K562 (cell line): ENCODE measurements at regions not wholly inside any gene's neighbourhood (a gene's known extent, or its start where the extent isn't known, plus 50 kb on each side); places are given as distances from the start of the nearest gene placed in this dataset.

ENCODE experiments used
- ATAC-seq: fragments of 200-7000 bp; cut with Tn5 transposase; 3 replicates; pipeline ENCODE4 v1.9.1; 2020; ENCODE audit warnings: moderate library complexity
- BruUV-seq: library from RNA; stranded (reverse); fragments of 400-500 nt; replicated peaks from 2 replicates; lab custom pipeline; 2021; lab: Mats Ljungman, UMichigan
- CTCF ChIA-PET: fragments of 300-600 bp; formaldehyde crosslinking; extraction: SDS; loops from one replicate; lab custom pipeline; 2021; ENCODE audit warnings: low intra/inter-chr PET ratio; lab: Yijun Ruan, JAX
- POLR2A ChIA-PET: fragments of 300-600, 350-650 bp; sonication (Branson Sonifier 250); formaldehyde crosslinking; extraction: SDS; loops from one replicate; lab custom pipeline; 2021; ENCODE audit warnings: antibody characterized with exemption, inconsistent platforms; lab: Yijun Ruan, JAX
- DNase-seq, 4 experiments: peaks; one replicate each; pipeline versions ENCODE4 v3.0.0 to v3.0.0-alpha.2; 2011 to 2018; ENCODE audit warnings: low spot score in 3 of 4, mixed read lengths in 3 of 4; ENCODE audit errors: extremely low read depth in 1 of 4
- FAIRE-seq: peaks from 2 replicates; lab custom pipeline; 2011; peaks lifted over from hg19 to GRCh38; lab: Jason Lieb, UNC
- H2AFZ ChIP-seq: 2 replicates; pipeline ENCODE4 v1.6.0; 2011; ENCODE audit warnings: low read depth, low read length, control low read depth, inconsistent platforms
- H3K27ac ChIP-seq: fragments of 200-600 bp; 3 replicates; pipeline ENCODE4 v1.8.0; 2011; ENCODE audit warnings: low read depth, mild to moderate bottlenecking, control low read depth, inconsistent platforms, low read length, moderate library complexity, mixed read lengths; ENCODE audit errors: extremely low read depth
- H3K27me3 ChIP-seq, 2 experiments: fragments of 300-600 bp in 1 of 2; 2 replicates in 1 of 2; 3 replicates in 1 of 2; pipeline versions ENCODE4 v1.6.0 to v1.8.0; 2011; ENCODE audit warnings: inconsistent platforms in 2 of 2, low read length in 2 of 2, mild to moderate bottlenecking in 1 of 2, mixed read lengths in 1 of 2, moderate library complexity in 1 of 2; ENCODE audit not compliant: control insufficient read depth in 2 of 2, insufficient read depth in 2 of 2
- H3K36me3 ChIP-seq: fragments of 300-600 bp; 3 replicates; pipeline ENCODE4 v1.8.0; 2011; ENCODE audit warnings: mild to moderate bottlenecking, low read length, inconsistent platforms; ENCODE audit not compliant: control insufficient read depth, insufficient read depth
- H3K4me1 ChIP-seq, 2 experiments: fragments of 200-600 bp in 1 of 2; replicated peaks in 1 of 2; 2 replicates in 1 of 2; 3 replicates in 1 of 2; pipeline versions ENCODE4 v1.5.1 to v1.8.0; 2011; ENCODE audit warnings: inconsistent platforms in 2 of 2, low read length in 2 of 2, mild to moderate bottlenecking in 1 of 2, mixed read lengths in 1 of 2, moderate library complexity in 1 of 2; ENCODE audit not compliant: control insufficient read depth in 2 of 2, insufficient read depth in 2 of 2
- H3K4me2 ChIP-seq: 2 replicates; pipeline ENCODE4 v1.6.1; 2011; ENCODE audit warnings: low read length, control low read depth, inconsistent platforms, mixed read lengths; ENCODE audit not compliant: insufficient read depth
- H3K4me3 ChIP-seq: fragments of 200-600 bp; sonication (generic), shearing (Covaris generic); 2 replicates; pipeline ENCODE4 v1.5.1; 2016; ENCODE audit warnings: control low read depth, inconsistent platforms
- H3K79me2 ChIP-seq: fragments of 200-600 bp; 3 replicates; pipeline ENCODE4 v1.8.0; 2011; ENCODE audit warnings: low read length, inconsistent platforms; ENCODE audit not compliant: control insufficient read depth, insufficient read depth
- H3K9ac ChIP-seq, 2 experiments: 2 replicates each; pipeline versions ENCODE4 v1.6.0 to v1.6.1; 2011; ENCODE audit warnings: low read depth in 2 of 2, low read length in 2 of 2, control low read depth in 1 of 2, inconsistent platforms in 1 of 2, mild to moderate bottlenecking in 1 of 2, mixed read lengths in 1 of 2; ENCODE audit not compliant: insufficient read depth in 1 of 2
- H3K9me1 ChIP-seq: one replicate; pipeline ENCODE4 v1.6.0; 2011; ENCODE audit warnings: inconsistent platforms, mild to moderate bottlenecking, low read length, moderate library complexity; ENCODE audit not compliant: control insufficient read depth, insufficient read depth
- H3K9me3 ChIP-seq: replicated peaks from 2 replicates; pipeline ENCODE4 v1.5.1; 2011; ENCODE audit warnings: low read depth, low read length, inconsistent platforms; ENCODE audit not compliant: control insufficient read depth, insufficient read depth
- H4K20me1 ChIP-seq: replicated peaks from 2 replicates; pipeline ENCODE4 v1.6.1; 2011; ENCODE audit warnings: low read length, inconsistent platforms, mixed read lengths; ENCODE audit not compliant: control insufficient read depth, insufficient read depth
- CEBPG ChIP-seq, 3 experiments: fragments of 200-800 bp in 1 of 3; sonication (Bioruptor generic) in 1 of 3; sonication (generic) in 1 of 3; formaldehyde crosslinking in 1 of 3; IDR thresholded peaks in 2 of 3; conservative IDR thresholded peaks in 1 of 3; 2 replicates each; pipeline versions ENCODE4 v1.6.1 to v1.8.0; 2016 to 2022; ENCODE audit warnings: missing compliant biosample characterization in 2 of 3, missing genetic modification characterization in 2 of 3, mild to moderate bottlenecking in 1 of 3, missing genetic modification reagents in 1 of 3
- MCM7 ChIP-seq, 2 experiments: fragments of 450-650 bp; IDR thresholded peaks; 2 replicates each; pipeline ENCODE4 v1.6.1; 2016 to 2018
- PRPF4 ChIP-seq: fragments of 200-400 bp; formaldehyde crosslinking; IDR thresholded peaks from one replicate; pipeline ENCODE4 v1.6.1; 2017; ENCODE audit warnings: low read length, low read depth, mild to moderate bottlenecking; ENCODE audit not compliant: insufficient read depth, poor library complexity, severe bottlenecking
- PTBP1 ChIP-seq: fragments of 200-400 bp; formaldehyde crosslinking; IDR thresholded peaks from 2 replicates; pipeline ENCODE4 v1.6.1; 2017; ENCODE audit warnings: low read depth, low read length
- RBM14 ChIP-seq: fragments of 200-400 bp; formaldehyde crosslinking; IDR thresholded peaks from 2 replicates; pipeline ENCODE4 v1.6.1; 2018; ENCODE audit warnings: low read depth, mild to moderate bottlenecking, low read length, moderate library complexity, borderline replicate concordance; ENCODE audit not compliant: insufficient read depth
- SNIP1 ChIP-seq: fragments of 450-650 bp; IDR thresholded peaks from 2 replicates; pipeline ENCODE4 v1.7.1; 2017; ENCODE audit warnings: low read depth, mild to moderate bottlenecking
- ZNF398 ChIP-seq: fragments of 250-450 bp; sonication (Bioruptor Pico); IDR thresholded peaks from 2 replicates; pipeline ENCODE4 v1.8.0; 2021; ENCODE audit warnings: moderate library complexity, mild to moderate bottlenecking, inconsistent platforms
- WGBS: fragments of 100-300 bp; shearing (Covaris generic); methylation state at CpG from one replicate; pipeline ENCODE4 v1.1.6; 2016; ENCODE audit warnings: low coverage, mixed read lengths; ENCODE audit not compliant: insufficient coverage; ENCODE audit errors: missing lambda C conversion rate; 5-methylcytosine and 5-hydroxymethylcytosine counted together
- in situ Hi-C: fragments of 300-500 bp; cut with MboI; formaldehyde crosslinking; loops from 4 replicates; pipeline ENCODE4 v1.15.0; 2018; ENCODE audit warnings: inconsistent platforms, mixed read lengths
- intact Hi-C: fragments of 100-400 bp; cut with micrococcal nuclease; formaldehyde crosslinking; loops from 2 replicates; pipeline ENCODE4 v1.14.2; 2022

- ATAC-seq (no peak), FAIRE-seq (no peak)
- Histone ChIP-seq H3K27me3 (peaks cover 8 to 29% of the 10 kb centered on the region in 2 experiments), H3K4me1 (no peaks in the 10 kb centered on the region), H3K36me3 (no peaks in the 10 kb centered on the region), H3K27ac (no peak overlapping the region), H2AFZ (no peak overlapping the region), H3K9me1 (no peaks in the 10 kb centered on the region), H3K9ac (no peak overlapping the region), H3K9me3 (no peaks in the 10 kb centered on the region), H4K20me1 (no peaks in the 10 kb centered on the region), H3K4me3 (no peak overlapping the region), H3K79me2 (no peaks in the 10 kb centered on the region)
- BruUV-seq = no TSS peak
- POLR2A ChIA-PET = interaction anchor here (0.8 kb wide), 1 partner anchor 11 kb away, joined by 3 read pairs; no protein-coding TSS in a partner anchor
- in situ Hi-C loops = no loop called here
- intact Hi-C loops = no loop called here
- CTCF ChIA-PET = no interaction called here
- WGBS = 10% methylated on average over 1 of the region's 1 CpG
- TF ChIP-seq PTBP1 (no peak), CEBPG (CRISPR knock-in tag; IDR thresholded peaks at IDR 0.05) (no peak), CEBPG (tag; conservative IDR thresholded peaks at IDR 0.05 in 1 of 2, IDR thresholded peaks at IDR 0.05 in 1 of 2) (peak in 1 of 2 experiments; percentile 47; a peak in 1 of 4 replicates)
- TF ChIP-seq, all 486 proteins: peak for 1
- H3K4me2 ChIP-seq = no peak overlapping the region
- no peak for DNase-seq
Measured at GRCh38 chr15:83352119-83352518, 67.7 kb upstream of the BNC1 start.

DNA sequence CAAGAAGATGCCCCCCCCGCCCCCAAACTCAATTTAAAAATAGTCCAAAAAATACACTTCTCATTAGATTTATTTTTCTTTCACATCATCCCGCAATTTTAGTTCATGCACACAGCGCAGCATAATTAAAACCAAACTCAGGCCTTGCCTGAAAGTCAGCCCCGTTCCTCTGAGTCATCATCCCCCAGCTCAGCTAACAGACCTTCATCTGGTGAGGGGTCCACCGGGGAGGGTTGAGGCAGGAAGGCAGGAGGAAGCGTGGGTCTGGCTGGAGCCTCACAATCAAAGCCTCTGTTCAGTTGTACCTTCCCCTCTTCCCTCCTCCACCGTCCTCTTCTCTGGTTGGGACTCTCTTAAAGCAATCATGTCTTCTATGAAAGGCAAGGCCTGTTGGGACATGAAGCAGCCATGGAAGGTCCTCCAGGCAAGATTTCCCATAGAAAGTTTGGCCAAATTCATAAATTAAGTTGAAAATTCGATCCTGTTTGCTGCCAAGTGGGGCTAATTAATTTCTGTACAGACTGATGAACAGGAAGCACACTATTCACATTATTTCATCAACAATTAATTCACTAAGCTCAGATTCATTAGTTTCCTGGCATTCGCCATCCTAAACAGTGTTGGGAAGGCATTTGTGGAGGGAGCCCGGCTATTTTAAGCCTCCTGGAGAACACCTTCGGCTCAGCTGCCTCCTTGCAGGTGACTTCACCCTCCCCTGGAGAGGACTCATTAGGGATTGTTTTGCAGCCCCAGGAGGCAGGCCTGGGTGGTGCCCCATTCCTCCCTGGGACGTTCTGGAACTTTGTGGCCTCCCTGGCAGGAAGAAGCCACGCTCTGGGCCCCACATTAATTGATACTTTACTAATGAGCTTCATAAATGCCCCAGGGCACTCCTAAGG lies 72.3 kb upstream of the BNC1 start:
- FAIRE-seq = no peak
- H4K20me1 ChIP-seq = no peaks in the 10 kb centered on the region; the same call in 1 of the 2 replicates
- POLR2A ChIA-PET = interaction anchor here (0.7 kb wide), 1 partner anchor 17 kb away, joined by 3 read pairs; no protein-coding TSS in a partner anchor
- no peaks in the 10 kb centered on the region for H3K9me1 ChIP-seq
- no peak overlapping the region for H3K9ac ChIP-seq
- H3K79me2 ChIP-seq = no peaks in the 10 kb centered on the region
- in situ Hi-C loops = no loop called here
- no peaks in the 10 kb centered on the region for H3K36me3 ChIP-seq
- no peak overlapping the region for H3K27ac ChIP-seq
- no peak for DNase-seq
- ATAC-seq = no peak
- WGBS = under 1% methylated on average over 13 of the region's 13 CpGs
- peaks cover 39 to 61% of the 10 kb centered on the region in 2 experiments for H3K27me3 ChIP-seq
- CTCF ChIA-PET = no interaction called here
- H2AFZ ChIP-seq = no peak overlapping the region
- no TSS peak for BruUV-seq
- H3K4me1 ChIP-seq = no peaks in the 10 kb centered on the region
- no peak overlapping the region for H3K4me3 ChIP-seq
- intact Hi-C loops = no loop called here
- H3K4me2 ChIP-seq = no peak overlapping the region
- no peaks in the 10 kb centered on the region for H3K9me3 ChIP-seq
- TF ChIP-seq PRPF4 = no peak
- no peak for TF ChIP-seq ZNF398 (CRISPR knock-in tag)
- no peak for TF ChIP-seq SNIP1
- no peak for TF ChIP-seq RBM14
- TF ChIP-seq MCM7 (IDR thresholded peaks at IDR 0.05) = no peak
